Smooth muscle cell (in vitro differentiated cells): ENCODE measurements at regions not wholly inside any gene's neighbourhood (a gene's known extent, or its start where the extent isn't known, plus 50 kb on each side); places are given as distances from the start of the nearest gene placed in this dataset.

Experiments used
- DNase-seq: peaks from one replicate; lab custom pipeline; 2025; ENCODE audit not compliant: unreplicated experiment; lab: John Stamatoyannopoulos, UW
- H2AFZ ChIP-seq: fragments of 200-600 bp; sonication (generic); 2 replicates; pipeline ENCODE4 v1.6.0; 2016; ENCODE audit warnings: antibody characterized with exemption, low read depth, mild to moderate bottlenecking
- H3F3A ChIP-seq: fragments of 200-600 bp; sonication (generic); 2 replicates; pipeline ENCODE4 v1.6.0; 2017; ENCODE audit warnings: antibody characterized with exemption, low read depth
- H3K27ac ChIP-seq: fragments of 200-600 bp; sonication (generic); 2 replicates; pipeline ENCODE4 v1.5.1; 2016; ENCODE audit warnings: low read depth, mild to moderate bottlenecking
- H3K27me3 ChIP-seq: fragments of 200-600 bp; sonication (generic); 2 replicates; pipeline ENCODE4 v1.6.1; 2016; ENCODE audit warnings: low read depth, mild to moderate bottlenecking
- H3K36me3 ChIP-seq: fragments of 200-600 bp; sonication (generic); 2 replicates; pipeline ENCODE4 v1.5.1; 2016; ENCODE audit warnings: low read depth
- H3K4me1 ChIP-seq: fragments of 200-600 bp; sonication (generic); 2 replicates; pipeline ENCODE4 v1.5.1; 2016; ENCODE audit warnings: low read depth
- H3K4me2 ChIP-seq: fragments of 200-600 bp; sonication (generic); 2 replicates; pipeline ENCODE4 v1.6.0; 2016; ENCODE audit warnings: mild to moderate bottlenecking
- H3K4me3 ChIP-seq: fragments of 200-600 bp; sonication (generic); 2 replicates; pipeline ENCODE4 v1.5.1; 2016; ENCODE audit warnings: mild to moderate bottlenecking
- H3K79me2 ChIP-seq: fragments of 200-600 bp; sonication (generic); 2 replicates; pipeline ENCODE4 v1.6.0; 2016; ENCODE audit warnings: low read depth, mild to moderate bottlenecking
- H3K9ac ChIP-seq: fragments of 200-600 bp; sonication (generic); 2 replicates; pipeline ENCODE4 v1.6.0; 2016; ENCODE audit warnings: low read depth
- H3K9me3 ChIP-seq: fragments of 200-600 bp; sonication (generic); replicated peaks from 2 replicates; pipeline ENCODE4 v1.5.1; 2016; ENCODE audit warnings: low read depth
- H4K20me1 ChIP-seq: fragments of 200-600 bp; sonication (generic); 2 replicates; pipeline ENCODE4 v1.6.0; 2016; ENCODE audit warnings: low read depth
- CTCF ChIP-seq: fragments of 200-600 bp; sonication (generic); IDR thresholded peaks from 2 replicates; pipeline ENCODE4 v1.5.1; 2017; ENCODE audit warnings: borderline replicate concordance, mild to moderate bottlenecking, antibody characterized with exemption; ENCODE audit not compliant: insufficient read depth, poor library complexity, severe bottlenecking
- WGBS: methylation state at CpG from one replicate; pipeline ENCODE4 v1.1.7; 2016; ENCODE audit warnings: low lambda C conversion rate; 5-methylcytosine and 5-hydroxymethylcytosine counted together

GRCh38 chr12:34393086-34393820 is 371.0 kb downstream of the ALG10 start:
- no peak overlapping the region for H3K9ac ChIP-seq
- WGBS = 72% methylated on average over 34 of the region's 35 CpGs
- H2AFZ ChIP-seq = no peak overlapping the region
- H3K79me2 ChIP-seq = no peaks in the 10 kb centered on the region
- H3K27me3 ChIP-seq = no peaks in the 10 kb centered on the region
- H3K4me3 ChIP-seq = no peak overlapping the region
- no peak for DNase-seq
- no peak for TF ChIP-seq CTCF
- H3K36me3 ChIP-seq = no peaks in the 10 kb centered on the region
- no peaks in the 10 kb centered on the region for H3F3A ChIP-seq
- H4K20me1 ChIP-seq = no peaks in the 10 kb centered on the region
- H3K4me1 ChIP-seq = no peaks in the 10 kb centered on the region
- H3K27ac ChIP-seq = no peak overlapping the region
- no peaks in the 10 kb centered on the region for H3K9me3 ChIP-seq
- H3K4me2 ChIP-seq = no peak overlapping the region

GRCh38 chr12:34393821-34394150 is 371.5 kb downstream of the ALG10 start:
- Histone ChIP-seq H3K4me1 (no peaks in the 10 kb centered on the region), H3F3A (no peaks in the 10 kb centered on the region), H3K27me3 (no peaks in the 10 kb centered on the region), H4K20me1 (no peaks in the 10 kb centered on the region), H3K27ac (no peak overlapping the region), H3K9me3 (no peaks in the 10 kb centered on the region), H3K4me3 (no peak overlapping the region), H3K79me2 (no peaks in the 10 kb centered on the region), H3K9ac (no peak overlapping the region), H3K36me3 (no peaks in the 10 kb centered on the region), H2AFZ (no peak overlapping the region), H3K4me2 (no peak overlapping the region)
- no peak for TF ChIP-seq CTCF
- 57% methylated on average over 10 of the region's 10 CpGs for WGBS
- DNase-seq = no peak

DNA sequence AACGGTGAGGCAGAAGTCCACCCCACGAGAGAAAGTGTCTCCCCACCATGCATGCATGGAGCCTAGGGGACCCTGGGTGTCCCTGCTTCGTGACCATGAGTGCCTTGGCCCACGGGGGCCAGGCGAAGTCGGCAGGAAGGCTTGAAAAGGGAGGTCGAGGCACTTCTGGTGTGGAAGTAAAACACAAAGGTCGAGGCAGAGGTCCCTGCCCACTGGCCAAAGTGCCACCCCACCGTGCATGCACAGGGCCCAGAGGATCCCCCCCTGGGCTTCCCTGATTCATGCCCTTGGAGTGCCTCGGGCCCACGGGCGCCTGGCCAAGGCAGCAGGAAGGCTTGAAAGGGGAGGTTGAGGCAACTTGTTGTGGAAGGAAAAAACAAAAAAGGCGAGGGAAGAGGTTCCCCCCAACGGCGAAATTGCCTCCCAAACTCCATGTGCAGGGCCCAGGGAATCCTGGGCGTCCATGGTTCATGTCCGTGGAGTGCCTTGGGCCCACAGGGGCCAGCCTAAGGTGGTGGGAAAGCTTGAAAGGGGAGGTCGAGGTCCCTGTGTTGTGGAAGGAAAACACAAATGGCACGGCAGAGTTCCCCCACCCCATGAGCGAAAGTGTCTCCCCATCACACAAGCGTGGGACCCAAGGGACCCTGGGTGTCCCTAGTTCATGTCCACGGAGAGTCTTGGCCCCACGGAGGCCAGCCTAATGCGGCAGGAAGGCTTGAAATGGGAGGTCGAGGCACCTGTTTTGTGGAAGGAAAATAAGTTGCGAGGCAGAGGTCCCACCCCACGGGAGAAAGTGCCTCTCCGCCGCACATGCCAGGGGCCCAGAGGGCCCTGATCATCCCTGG is 372.1 kb downstream of the ALG10 start:
- Histone ChIP-seq H3K4me1 (no peaks in the 10 kb centered on the region), H3K79me2 (no peaks in the 10 kb centered on the region), H2AFZ (no peak overlapping the region), H3K9ac (no peak overlapping the region), H3K9me3 (no peaks in the 10 kb centered on the region), H3K36me3 (no peaks in the 10 kb centered on the region), H4K20me1 (no peaks in the 10 kb centered on the region), H3K4me3 (no peak overlapping the region), H3K27me3 (no peaks in the 10 kb centered on the region), H3K27ac (no peak overlapping the region), H3K4me2 (no peak overlapping the region), H3F3A (no peaks in the 10 kb centered on the region)
- TF ChIP-seq CTCF = no peak
- 64% methylated on average over 29 of the region's 29 CpGs for WGBS
- no peak for DNase-seq
